ENCODE measurements at regions not wholly inside any gene's neighbourhood (a gene's known extent, or its start where the extent isn't known, plus 50 kb on each side); places are given as distances from the start of the nearest gene placed in this dataset.
"Not testable (repeated sequence)": the region's sequence is repeated elsewhere in the genome, so short reads cannot be mapped to it uniquely, and the experiment has no call there.

GRCh38 chr17:26936645-26937044, 357.3 kb upstream of the WSB1 start:
- not testable (repeated sequence) for DNase-seq

DNA sequence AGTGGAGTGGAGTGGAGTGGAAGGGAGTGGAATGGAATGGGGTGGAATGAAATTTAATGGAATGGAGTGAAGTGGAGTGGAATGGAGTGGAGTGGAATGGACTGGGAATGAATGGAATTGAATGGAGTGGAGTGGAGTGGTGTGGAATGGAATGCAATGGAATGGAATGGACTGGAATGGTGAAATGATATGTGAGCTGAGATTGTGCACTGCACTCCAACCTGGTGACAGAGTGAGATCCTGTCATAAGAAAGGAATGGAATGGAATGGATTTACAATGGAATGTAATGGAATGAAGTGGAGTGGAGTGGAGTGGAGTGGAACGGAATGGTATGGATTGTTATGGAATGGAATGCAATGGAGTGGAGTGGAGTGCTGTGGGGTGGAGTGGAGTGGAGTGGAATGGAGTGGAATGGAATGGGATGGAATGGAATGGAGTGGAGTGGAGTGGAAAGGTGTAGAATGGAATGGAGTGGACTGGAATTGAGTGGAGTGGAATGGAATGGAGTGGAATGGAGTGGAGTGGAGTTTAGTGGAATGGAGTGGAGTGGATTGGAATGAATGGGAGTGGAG, 356.1 kb upstream of the WSB1 start:
- DNase-seq: not testable (repeated sequence)

DNA sequence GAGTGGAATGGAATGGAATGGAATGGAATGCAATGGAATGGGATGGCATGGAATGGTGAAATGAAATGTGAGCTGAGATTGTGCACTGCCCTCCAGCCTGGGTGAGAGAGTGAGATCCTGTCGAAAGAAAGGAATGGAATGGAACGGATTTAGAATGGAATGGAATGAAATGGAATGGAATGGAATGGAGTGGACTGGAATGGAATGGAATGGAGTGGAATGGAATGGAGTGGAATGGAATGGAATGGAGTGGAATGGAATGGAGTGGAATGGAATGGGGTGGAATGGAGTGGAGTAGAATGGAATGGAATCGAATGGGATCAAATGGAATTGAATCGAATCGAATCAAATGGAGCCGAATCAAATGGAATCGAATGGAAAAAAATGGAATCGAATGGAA, 354.2 kb upstream of the WSB1 start:
- not testable (repeated sequence) for DNase-seq

DNA sequence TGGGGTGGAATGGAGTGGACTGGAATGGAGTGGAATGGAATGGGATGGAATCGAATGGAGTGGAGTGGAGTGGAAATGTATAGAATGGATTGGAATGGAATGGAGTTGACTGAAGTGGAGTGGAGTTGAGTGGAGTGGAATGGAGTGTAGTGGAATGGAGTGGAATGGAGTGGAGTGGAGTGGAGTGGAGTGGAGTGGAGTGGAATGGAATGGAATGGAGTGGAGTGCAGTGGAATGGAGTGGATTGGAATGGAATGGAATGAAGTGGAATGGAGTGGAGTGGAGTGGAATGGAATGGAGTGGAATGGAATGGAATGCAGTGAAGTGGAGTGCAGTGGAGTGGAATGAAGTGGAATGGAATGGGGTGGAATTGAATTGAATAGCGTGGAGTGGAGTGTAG, 353.3 kb upstream of the WSB1 start:
- DNase-seq: not testable (repeated sequence)

GRCh38 chr17:26962255-26963162, 331.4 kb upstream of the WSB1 start:
- DNase-seq: no peak

GRCh38 chr17:26963163-26963503, 330.8 kb upstream of the WSB1 start:
- DNase-seq: no peak

DNA sequence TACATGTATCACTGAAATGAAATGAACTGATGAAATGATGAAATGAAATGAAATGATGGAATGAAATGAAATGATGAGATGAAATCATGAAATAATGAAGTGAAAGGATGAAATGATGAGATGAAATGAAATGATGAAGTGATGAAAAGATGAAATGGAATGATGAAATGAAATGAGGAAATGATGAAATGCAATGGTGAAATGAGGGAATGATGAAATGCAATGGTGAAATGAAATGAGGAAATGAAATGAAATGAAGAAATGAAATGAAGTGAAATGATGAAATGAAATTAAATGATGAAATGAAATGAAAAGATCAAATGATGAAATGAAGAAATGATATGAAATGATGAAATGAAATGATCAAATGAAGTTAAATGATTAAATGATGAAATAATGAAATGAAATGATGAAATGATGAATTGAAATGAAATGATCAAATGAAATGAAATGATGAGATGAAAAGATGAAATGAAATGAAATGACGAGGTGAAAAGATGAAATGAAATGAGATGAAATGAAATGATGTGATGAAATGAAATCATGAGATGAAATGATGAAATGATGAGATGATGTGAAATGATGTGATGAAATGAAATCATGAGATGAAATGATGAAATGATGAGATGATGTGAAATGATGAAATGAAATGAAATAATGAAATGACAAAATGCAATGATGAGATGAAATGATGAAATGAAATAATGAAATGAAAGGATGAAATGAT, 327.9 kb upstream of the WSB1 start:
- DNase-seq: not testable (repeated sequence)

- not testable (repeated sequence) for DNase-seq
Observed at GRCh38 chr17:26966625-26967179, 327.2 kb upstream of the WSB1 start.

GRCh38 chr17:26981845-26982425, 312.0 kb upstream of the WSB1 start:
- DNase-seq: not testable (repeated sequence)

DNA sequence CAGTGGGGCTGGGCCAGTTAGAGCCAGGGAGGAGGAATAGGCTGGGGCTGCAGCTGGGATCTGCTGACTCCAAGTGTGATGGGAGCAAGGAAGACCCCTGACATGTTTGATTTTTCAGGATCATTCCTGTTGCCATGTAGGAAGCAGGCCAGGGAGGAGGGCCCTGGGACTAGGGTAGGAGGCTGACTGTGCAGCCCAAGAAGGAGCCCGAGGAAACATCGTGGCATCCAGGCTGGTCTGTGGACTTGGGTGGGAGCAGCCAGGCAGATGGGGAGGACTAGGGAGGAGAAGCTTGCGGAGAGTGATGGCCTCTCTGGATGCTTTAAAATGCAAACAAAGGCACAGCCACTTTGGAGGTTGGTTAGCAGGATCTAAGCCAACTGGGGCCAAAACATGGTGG, 311.4 kb upstream of the WSB1 start:
- DNase-seq: not testable (repeated sequence)

DNA sequence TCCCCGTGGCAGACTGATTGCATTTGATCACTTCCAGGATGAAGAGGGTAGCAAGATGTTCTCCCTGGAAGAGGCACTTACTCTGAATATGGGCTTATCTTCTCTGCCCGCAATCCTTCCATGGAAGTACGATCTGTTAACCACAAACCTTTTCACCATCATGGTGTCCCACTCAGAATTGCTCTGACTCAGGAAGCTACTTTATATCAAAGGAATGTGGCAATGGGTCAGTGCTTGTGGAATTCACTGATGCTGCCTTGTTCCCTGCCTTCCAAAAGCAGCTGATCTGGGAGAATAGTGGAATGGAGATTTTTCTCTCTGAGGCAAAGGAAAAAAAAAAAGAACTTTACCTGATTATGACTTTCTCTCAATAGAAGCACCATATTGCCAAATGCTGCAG, 306.1 kb upstream of the WSB1 start:
- DNase-seq: not testable (repeated sequence)

- DNase-seq: not testable (repeated sequence)
Observed at GRCh38 chr17:26994648-26995047, 299.3 kb upstream of the WSB1 start.

DNA sequence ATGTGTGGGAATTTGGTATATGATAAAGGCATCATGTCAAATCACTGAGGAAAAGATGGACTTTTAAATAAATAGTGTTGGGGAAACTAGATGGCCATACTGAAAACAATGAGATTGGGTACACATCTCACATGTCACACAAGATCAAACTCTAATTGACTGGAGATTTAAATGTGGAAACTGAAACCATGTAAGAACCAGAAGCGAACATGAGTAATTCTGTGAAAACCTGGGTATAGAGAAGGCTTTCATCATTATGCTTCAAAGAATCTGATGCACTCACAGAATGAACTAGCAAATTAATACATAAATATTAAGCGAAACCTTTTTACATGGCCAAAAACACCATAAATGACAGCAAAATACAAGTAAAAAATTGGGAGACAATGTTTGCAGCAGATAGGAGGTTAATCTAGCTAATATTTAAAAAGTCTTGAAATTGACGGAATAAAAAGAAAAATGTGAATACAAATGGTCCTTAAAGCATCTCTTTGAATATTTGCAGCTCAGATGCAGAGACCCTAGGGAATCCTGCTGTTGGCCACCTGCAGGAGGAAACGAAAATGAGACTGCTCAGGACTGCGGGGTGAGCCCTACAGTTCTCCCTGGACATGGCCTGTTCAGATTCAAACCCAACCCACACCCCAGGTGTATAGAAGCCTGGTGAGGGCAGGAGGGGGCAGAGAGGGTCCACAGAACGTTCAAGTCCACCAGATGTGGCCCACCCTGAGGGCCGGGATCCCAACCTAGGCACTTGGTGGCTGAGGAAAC, 297.6 kb upstream of the WSB1 start:
- not testable (repeated sequence) for DNase-seq

DNA sequence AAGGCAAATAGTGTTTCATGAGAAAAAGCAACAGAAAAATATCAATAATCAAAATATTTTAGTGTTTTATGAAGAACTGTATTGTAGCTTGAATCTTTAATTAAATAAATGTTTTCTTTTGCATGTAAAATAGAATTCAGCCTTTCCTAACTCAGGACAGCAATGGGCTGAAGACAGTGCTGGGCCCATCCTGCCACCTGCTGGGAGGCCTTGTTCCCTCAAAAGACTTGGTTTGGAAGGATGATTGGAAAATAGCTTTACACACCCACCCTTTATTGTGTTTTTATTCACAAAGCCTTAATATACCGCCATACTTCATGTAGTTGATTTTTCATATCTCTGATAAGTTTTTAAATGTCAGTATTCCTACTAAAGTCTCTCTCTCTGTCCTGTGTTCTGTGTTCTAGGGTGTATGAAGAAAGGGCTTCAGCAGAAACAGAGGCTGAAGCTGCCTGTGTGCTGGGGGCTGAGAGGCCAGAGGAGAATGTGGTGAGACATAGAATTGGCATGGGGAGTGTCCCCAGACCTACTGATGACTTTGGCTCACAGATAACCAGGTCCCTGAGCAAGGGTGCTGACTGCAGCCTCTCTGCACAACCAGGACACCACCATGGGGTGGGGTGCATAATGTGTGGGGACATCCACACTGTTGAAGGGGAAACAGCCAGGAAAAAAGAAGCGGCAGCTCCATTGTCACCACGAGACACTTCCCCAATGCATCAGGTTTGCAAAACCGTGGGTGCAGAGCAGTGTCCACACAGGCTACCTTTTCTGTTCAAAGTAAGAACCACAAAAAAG, 286.0 kb upstream of the WSB1 start:
- DNase-seq: not testable (repeated sequence)

DNA sequence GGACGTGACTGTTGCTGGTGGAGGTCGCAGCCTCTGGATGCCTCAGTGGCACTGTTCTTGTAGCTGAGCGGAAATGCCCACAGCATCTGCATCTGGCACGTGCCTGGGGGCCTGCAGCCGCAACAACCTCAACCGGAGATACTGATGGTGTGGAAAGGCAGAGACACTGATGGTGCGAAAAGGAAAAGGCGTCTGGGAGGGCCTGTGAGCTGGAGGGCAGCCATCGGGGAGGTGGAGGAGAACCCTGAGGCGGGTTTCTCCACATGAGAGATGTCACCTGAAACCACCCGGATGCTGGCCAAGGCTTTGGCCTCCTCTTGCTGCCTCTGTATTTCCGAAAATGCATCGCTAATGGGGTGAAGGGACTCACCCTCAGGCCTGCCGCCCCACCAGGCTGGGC, 284.8 kb upstream of the WSB1 start:
- no peak for DNase-seq

DNA sequence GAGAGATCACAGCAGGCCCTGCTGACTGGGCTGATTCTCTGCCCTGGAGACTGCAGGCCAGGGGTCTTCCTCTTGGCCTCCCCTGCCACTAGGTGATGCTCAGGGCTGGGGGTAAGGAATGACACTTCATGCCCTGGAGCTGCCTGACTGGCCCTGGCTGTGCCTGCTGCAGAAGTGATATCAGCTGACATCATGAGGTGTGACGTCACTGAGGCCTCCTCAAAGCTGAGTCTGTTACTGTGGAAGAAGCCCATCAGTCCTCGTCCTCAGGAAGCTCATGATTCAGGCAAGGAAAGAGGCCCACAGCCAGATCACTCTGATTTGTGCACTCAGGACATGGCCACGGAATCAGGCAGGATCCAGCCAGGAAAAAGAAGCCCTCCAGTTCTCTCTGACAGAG, 283.8 kb upstream of the WSB1 start:
- DNase-seq: not testable (repeated sequence)

DNA sequence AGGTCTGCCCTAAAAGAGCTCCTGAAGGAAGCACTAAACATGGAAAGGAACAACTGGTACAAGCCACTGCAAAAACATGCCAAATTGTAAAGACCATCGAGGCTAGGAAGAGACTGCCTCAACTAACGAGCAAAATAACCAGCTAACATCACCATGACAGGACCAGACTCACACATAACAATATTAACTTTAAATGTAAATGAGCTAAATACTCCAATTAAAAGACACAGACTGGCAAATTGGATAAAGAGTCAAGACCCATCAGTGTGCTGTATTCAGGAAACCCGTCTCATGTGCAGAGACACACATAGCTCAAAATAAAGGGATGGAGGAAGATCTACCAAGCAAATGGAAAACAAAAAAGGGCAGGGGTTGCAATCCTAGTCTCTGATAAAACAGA, 263.4 kb upstream of the WSB1 start:
- DNase-seq: not testable (repeated sequence)

DNA sequence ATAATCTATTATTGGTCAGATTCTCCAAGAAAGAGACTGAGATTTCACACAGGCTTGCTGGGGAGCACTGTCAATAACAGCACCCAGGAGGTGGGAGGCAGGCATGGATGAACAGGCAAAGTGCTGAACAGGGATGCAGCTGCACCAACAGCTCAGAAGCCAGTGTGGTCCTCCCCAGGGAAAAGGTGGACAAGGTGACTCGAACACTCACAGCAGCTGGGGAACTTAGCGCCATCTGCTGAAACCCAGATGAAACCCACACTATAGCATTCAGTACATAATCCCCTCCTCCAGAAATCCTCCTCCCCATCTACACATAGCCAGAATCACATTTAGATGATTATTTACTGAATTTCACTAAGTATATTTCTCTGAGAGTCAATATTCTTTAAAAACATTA, 255.2 kb upstream of the WSB1 start:
- no peak for DNase-seq

DNA sequence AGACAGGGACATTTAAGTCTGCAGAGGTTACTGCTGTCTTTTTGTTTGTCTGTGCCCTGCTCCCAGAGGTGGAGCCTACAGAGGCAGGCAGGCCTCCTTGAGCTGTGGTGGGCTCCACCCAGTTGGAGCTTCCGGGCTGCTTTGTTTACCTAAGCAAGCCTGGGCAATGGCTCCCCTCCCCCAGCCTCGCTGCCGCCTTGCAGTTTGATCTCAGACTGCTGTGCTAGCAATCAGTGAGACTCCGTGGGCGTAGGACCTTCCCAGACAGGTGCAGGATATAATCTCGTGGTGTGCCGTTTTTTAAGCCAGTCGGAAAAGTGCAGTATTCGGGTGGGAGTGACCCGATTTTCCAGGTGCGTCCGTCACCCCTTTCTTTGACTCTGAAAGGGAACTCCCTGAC, 248.9 kb upstream of the WSB1 start:
- DNase-seq: not testable (repeated sequence)

GRCh38 chr17:27049104-27049784, 244.7 kb upstream of the WSB1 start:
- DNase-seq: no peak

- no peak for DNase-seq
Observed at GRCh38 chr17:27065588-27065987, 228.3 kb upstream of the WSB1 start.
